ENCODE measurements at regions not wholly inside any gene's neighbourhood (a gene's known extent, or its start where the extent isn't known, plus 50 kb on each side); places are given as distances from the start of the nearest gene placed in this dataset.
A peak's percentile ranks its signal among the peaks of the same experiment; 100 is the strongest.
"Not testable (repeated sequence)": the region's sequence is repeated elsewhere in the genome, so short reads cannot be mapped to it uniquely, and the experiment has no call there.

GRCh38 chr20:57104651-57105204 is 161.7 kb downstream of the BMP7 start:
- DNase-seq (ENCODE audit: low spot score), result no peak

GRCh38 chr20:57106030-57106682 is 160.3 kb downstream of the BMP7 start:
- DNase-seq (ENCODE audit: low spot score), result no peak

DNA sequence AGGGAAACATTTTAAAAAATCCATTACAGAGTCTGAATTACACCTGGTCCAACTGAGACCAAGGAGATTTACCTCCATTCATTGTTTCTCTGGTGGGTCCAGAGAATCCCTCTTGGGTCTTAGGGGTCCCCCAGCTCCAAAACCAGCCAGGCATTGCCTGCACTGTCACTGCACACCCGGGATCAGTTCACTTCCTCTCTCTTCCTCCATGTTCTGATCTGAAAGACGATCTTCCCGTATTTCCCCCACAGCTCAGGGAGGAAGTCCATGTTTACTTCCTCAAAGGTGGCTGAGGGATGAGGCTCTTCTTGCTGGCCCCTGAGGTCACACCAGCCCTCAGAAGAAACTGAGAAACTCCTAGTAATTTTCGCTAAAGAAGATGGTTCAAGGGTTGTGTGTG is 159.7 kb downstream of the BMP7 start:
- DNase-seq (ENCODE audit: low spot score), result no peak

GRCh38 chr20:57107208-57107607 is 159.2 kb downstream of the BMP7 start:
- DNase-seq (ENCODE audit: low spot score), result no peak

DNA sequence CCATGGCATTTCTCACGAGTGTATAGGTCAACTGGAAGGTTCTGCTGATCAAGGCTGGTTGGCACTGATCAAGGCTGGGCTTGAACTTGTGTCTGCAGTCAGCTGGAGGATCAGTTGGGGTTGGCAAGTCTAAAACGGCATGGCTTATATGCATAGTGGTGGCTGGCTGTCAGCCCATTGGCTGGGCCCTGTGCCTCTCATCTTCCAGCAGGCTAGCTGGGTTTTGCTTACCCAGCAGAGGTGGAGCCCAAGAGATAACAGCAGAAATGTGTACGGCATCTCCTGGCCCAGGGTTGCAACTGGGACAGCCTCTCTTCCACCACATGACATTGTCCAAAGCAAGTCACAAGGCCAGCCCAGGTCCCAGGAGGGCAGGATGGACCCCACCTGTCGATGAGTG is 158.2 kb downstream of the BMP7 start:
- no peak for DNase-seq (ENCODE audit: low spot score)

GRCh38 chr20:57108742-57109570 is 157.5 kb downstream of the BMP7 start:
- peak; percentile 48 for DNase-seq (ENCODE audit: low spot score)

DNA sequence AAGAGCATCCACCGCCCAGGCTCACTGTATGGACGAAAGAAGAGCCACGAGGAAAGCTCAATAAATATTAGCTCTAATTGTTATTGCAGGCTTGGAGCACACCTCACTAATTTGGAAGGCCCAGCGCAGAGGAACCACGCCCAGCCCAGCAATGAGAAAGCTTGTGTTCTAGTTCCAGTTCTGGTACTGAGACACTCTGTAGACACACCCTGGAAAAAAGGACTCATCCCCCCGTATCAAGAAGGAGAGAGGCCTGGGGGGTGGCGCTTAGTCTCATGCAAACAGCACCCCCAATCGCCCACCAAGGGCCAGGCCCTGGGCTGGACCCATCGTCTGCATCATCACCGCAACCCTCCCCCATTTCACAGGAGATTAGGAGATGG is 156.9 kb downstream of the BMP7 start:
- DNase-seq (ENCODE audit: low spot score), result no peak

GRCh38 chr20:57110121-57111027 is 156.1 kb downstream of the BMP7 start:
- not testable (repeated sequence) for DNase-seq (ENCODE audit: low spot score)

- no peak for DNase-seq (ENCODE audit: low spot score)
These were observed 155.4 kb downstream of the BMP7 start for GRCh38 chr20:57111028-57111373.

GRCh38 chr20:57112448-57112847 is 154.0 kb downstream of the BMP7 start:
- no peak for DNase-seq (ENCODE audit: low spot score)

DNA sequence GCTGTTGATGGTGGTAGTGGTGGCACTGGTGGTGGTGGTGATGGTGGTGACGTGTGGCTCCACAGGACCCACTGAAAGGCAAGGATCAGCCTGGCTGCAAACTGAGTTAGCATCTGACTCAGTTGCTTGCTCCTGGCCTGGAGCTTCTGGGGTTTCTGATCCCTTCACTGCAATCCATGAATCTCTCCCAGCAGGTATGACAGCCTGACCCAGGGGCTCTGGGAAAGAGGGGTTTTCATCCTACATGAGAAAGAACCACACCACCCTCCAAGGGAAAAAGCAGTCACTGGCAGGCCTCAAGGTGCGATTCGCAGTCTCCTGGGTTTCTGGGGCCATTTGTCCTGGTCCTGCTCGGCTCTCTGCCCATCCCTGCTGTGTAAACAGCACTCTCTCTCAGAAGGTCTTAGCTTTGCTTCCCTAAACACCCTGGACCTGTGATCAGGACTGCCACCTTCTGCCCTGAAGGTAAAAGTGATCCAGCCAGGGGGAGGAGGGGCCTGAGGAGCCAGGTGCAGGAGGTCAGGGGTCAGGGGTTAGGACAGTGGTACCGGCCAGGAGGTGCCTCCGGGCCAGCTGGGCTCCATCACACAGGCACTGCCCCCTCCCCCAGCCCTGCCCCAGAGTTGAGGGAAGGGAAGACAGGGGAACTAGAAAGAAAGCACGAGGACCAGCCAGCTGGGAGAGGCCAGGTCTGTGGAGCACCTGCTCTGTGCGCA is 152.0 kb downstream of the BMP7 start:
- no peak for DNase-seq (ENCODE audit: low spot score)

GRCh38 chr20:57117296-57117695 is 149.1 kb downstream of the BMP7 start:
- no peak for DNase-seq (ENCODE audit: low spot score)

DNA sequence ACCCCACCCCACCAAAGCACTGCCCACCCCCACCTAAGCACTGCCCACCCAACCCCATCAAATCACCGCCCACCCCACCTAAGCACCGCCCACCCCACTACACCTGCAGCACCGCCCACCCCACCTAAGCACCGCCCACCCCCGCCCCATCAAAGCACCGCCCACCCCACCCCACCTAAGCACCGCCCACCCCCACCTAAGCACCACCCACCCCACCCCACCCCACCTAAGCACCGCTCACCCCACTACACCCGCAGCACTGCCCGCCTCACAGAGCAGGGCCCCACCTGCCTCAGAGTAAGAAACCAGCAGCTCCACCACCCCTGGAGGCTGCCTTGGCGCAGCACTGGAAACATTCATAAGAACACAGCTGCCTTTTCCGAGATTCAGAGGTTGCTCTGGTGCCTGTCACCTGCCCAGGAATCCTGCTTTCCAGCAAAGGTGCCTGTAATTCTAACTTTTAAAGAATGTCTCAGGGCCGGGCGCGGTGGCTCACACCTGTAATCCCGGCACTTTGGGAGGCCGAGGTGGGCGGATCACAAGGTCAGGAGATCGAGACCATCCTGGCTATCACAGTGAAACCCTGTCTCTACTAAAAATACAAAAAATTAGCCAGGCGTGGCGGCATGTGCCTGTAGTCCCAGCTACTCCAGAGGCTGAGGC is 148.2 kb downstream of the BMP7 start:
- DNase-seq (ENCODE audit: low spot score), result no peak

Data from HuH-7 (cell line).